GM12878 (cell line): ENCODE measurements at regions not wholly inside any gene's neighbourhood (a gene's known extent, or its start where the extent isn't known, plus 50 kb on each side); places are given as distances from the start of the nearest gene placed in this dataset.

ENCODE experiments used
- ATAC-seq: fragments of 200-7000 bp; cut with Tn5 transposase; 3 replicates; pipeline ENCODE4 v1.9.1; 2020; ENCODE audit warnings: mild to moderate bottlenecking, moderate library complexity
- BruUV-seq: library from RNA; stranded (reverse); fragments of 400-500 nt; replicated peaks from 2 replicates; lab custom pipeline; 2021; lab: Mats Ljungman, UMichigan
- CTCF ChIA-PET: fragments of 300-600 bp; sonication (Branson Sonifier 250); formaldehyde crosslinking; extraction: SDS; loops from one replicate; lab custom pipeline; 2021; ENCODE audit warnings: inconsistent platforms; lab: Yijun Ruan, JAX
- POLR2A ChIA-PET: fragments of 350-600 bp; formaldehyde crosslinking; extraction: SDS; loops from one replicate; lab custom pipeline; 2021; ENCODE audit warnings: inconsistent platforms; lab: Charles Lee
- RAD21 ChIA-PET: fragments of 300-600 bp; sonication (Branson Sonifier 250); formaldehyde crosslinking; loops from one replicate; lab custom pipeline; 2023; ENCODE audit warnings: antibody characterized with exemption; ENCODE audit not compliant: unreplicated experiment; lab: Charles Lee
- SMC1A ChIA-PET: fragments of 300-600 bp; sonication (Branson Sonifier 250); formaldehyde crosslinking; loops from one replicate; lab custom pipeline; 2023; ENCODE audit not compliant: unreplicated experiment, uncharacterized antibody; lab: Charles Lee
- DNase-seq: peaks from one replicate; pipeline ENCODE4 v3.0.0-alpha.2; 2011; ENCODE audit warnings: low read depth, low spot score
- FAIRE-seq: peaks from 3 replicates; lab custom pipeline; 2011; peaks lifted over from hg19 to GRCh38; lab: Jason Lieb, UNC
- H2AFZ ChIP-seq: 2 replicates; pipeline ENCODE4 v1.6.0; 2011; ENCODE audit warnings: low read depth, low read length, control low read depth; ENCODE audit not compliant: control insufficient read depth
- H3K27ac ChIP-seq: 2 replicates; pipeline ENCODE4 v1.5.1; 2011; ENCODE audit warnings: control low read depth; ENCODE audit not compliant: control insufficient read depth, insufficient read depth
- H3K27me3 ChIP-seq, 2 experiments: replicated peaks in 1 of 2; 2 replicates each; pipeline versions ENCODE4 v1.6.0 to v1.6.1; 2011; ENCODE audit warnings: low read length in 1 of 2; ENCODE audit not compliant: control insufficient read depth in 2 of 2, insufficient read depth in 2 of 2
- H3K36me3 ChIP-seq, 2 experiments: 2 replicates each; pipeline ENCODE4 v1.5.1; 2011; ENCODE audit warnings: low read length in 1 of 2; ENCODE audit not compliant: control insufficient read depth in 2 of 2, insufficient read depth in 2 of 2
- H3K4me1 ChIP-seq: 2 replicates; pipeline ENCODE4 v1.6.1; 2011; ENCODE audit warnings: mild to moderate bottlenecking, low read length, moderate library complexity, mixed read lengths; ENCODE audit not compliant: control insufficient read depth, insufficient read depth
- H3K4me2 ChIP-seq: 2 replicates; pipeline ENCODE4 v1.6.0; 2011; ENCODE audit warnings: control low read depth; ENCODE audit not compliant: control insufficient read depth, insufficient read depth
- H3K4me3 ChIP-seq: fragments of 200-600 bp; sonication (generic); 2 replicates; pipeline ENCODE4 v1.5.1; 2016
- H3K79me2 ChIP-seq: 2 replicates; pipeline ENCODE4 v1.6.0; 2011; ENCODE audit warnings: low read length; ENCODE audit not compliant: control insufficient read depth, insufficient read depth
- H3K9ac ChIP-seq: 2 replicates; pipeline ENCODE4 v1.8.0; 2011; ENCODE audit warnings: low read length, control low read depth, mixed read lengths; ENCODE audit not compliant: control insufficient read depth, insufficient read depth
- H3K9me3 ChIP-seq: replicated peaks from 3 replicates; pipeline ENCODE4 v1.5.1; 2011; ENCODE audit warnings: mild to moderate bottlenecking, low read length; ENCODE audit not compliant: control insufficient read depth, insufficient read depth
- H4K20me1 ChIP-seq: 2 replicates; pipeline ENCODE4 v1.6.0; 2011; ENCODE audit not compliant: control insufficient read depth, insufficient read depth
- ASH2L ChIP-seq: fragments of 300-600, 200-600 bp; sonication (generic); IDR thresholded peaks from 2 replicates; pipeline ENCODE4 v1.6.1; 2017; ENCODE audit warnings: low read depth, mild to moderate bottlenecking, borderline replicate concordance
- CHD4 ChIP-seq: fragments of 200-600 bp; sonication (generic); IDR thresholded peaks from 2 replicates; pipeline ENCODE4 v1.6.1; 2016; ENCODE audit warnings: mild to moderate bottlenecking
- HDAC2 ChIP-seq: fragments of 200-600 bp; sonication (generic); IDR thresholded peaks from 2 replicates; pipeline ENCODE4 v1.6.1; 2017
- KAT2A ChIP-seq: conservative IDR thresholded peaks from 2 replicates; pipeline ENCODE4 v1.6.1; 2011; ENCODE audit warnings: low read depth, low read length; ENCODE audit not compliant: control insufficient read depth
- MAX ChIP-seq: IDR thresholded peaks from 2 replicates; pipeline ENCODE4 v1.6.1; 2012; ENCODE audit warnings: low read depth, low read length, improper control_type of control experiment
- PML ChIP-seq: IDR thresholded peaks from 2 replicates; pipeline ENCODE4 v1.6.1; 2012; ENCODE audit warnings: low read length, inconsistent platforms
- POLR2AphosphoS5 ChIP-seq: IDR thresholded peaks from 2 replicates; pipeline ENCODE4 v1.6.1; 2011; ENCODE audit warnings: mild to moderate bottlenecking, low read length, inconsistent platforms
- RELB ChIP-seq: fragments of 450-650 bp; IDR thresholded peaks from 2 replicates; pipeline ENCODE4 v1.6.1; 2017; ENCODE audit warnings: low read depth, mild to moderate bottlenecking, moderate library complexity
- TCF3 ChIP-seq: IDR thresholded peaks from 2 replicates; pipeline ENCODE4 v1.6.1; 2012; ENCODE audit warnings: low read depth, mild to moderate bottlenecking, low read length, borderline replicate concordance; ENCODE audit not compliant: insufficient read depth
- YBX1 ChIP-seq: fragments of 450-650 bp; IDR thresholded peaks from 2 replicates; pipeline ENCODE4 v1.6.1; 2016; ENCODE audit warnings: antibody characterized with exemption
- YY1 ChIP-seq: IDR thresholded peaks from 2 replicates; pipeline ENCODE4 v1.6.1; 2011; ENCODE audit warnings: low read depth, mild to moderate bottlenecking, low read length
- ZBTB40 ChIP-seq: fragments of 450-650 bp; IDR thresholded peaks from 2 replicates; pipeline ENCODE4 v1.6.1; 2016; ENCODE audit warnings: mild to moderate bottlenecking, moderate library complexity, borderline replicate concordance
- ZNF24 ChIP-seq: fragments of 450-650 bp; IDR thresholded peaks from 2 replicates; pipeline ENCODE4 v1.6.1; 2017; ENCODE audit warnings: antibody characterized with exemption, mild to moderate bottlenecking
- WGBS: methylation state at CpG from one replicate; pipeline ENCODE4 v1.1.6; 2016; ENCODE audit warnings: low lambda C conversion rate; ENCODE audit not compliant: insufficient replicate concordance, insufficient coverage; ENCODE audit errors: missing lambda C conversion rate; 5-methylcytosine and 5-hydroxymethylcytosine counted together
- in situ Hi-C: fragments of 300-500 bp; cut with MboI; formaldehyde crosslinking; loops from 9 replicates; pipeline ENCODE4 v1.14.3; 2018; ENCODE audit warnings: mixed read lengths
- intact Hi-C: fragments of 100-400 bp; cut with micrococcal nuclease; formaldehyde crosslinking; loops from one replicate; pipeline ENCODE4 v1.14.2; 2022; ENCODE audit not compliant: unreplicated experiment

- WGBS, result 4% methylated on average over 1 of the region's 1 CpG
- Histone ChIP-seq H3K9me3 (no peaks in the 10 kb centered on the region), H2AFZ (no peak overlapping the region), H3K79me2 (no peaks in the 10 kb centered on the region), H3K4me1 (no peaks in the 10 kb centered on the region), H3K9ac (no peak overlapping the region), H3K27me3 (no peaks in the 10 kb centered on the region), H3K4me3 (no peak overlapping the region), H4K20me1 (no peaks in the 10 kb centered on the region), H3K36me3 (no peaks in the 10 kb centered on the region), H3K27ac (no peak overlapping the region), H3K4me2 (no peak overlapping the region)
- BruUV-seq, result no TSS peak
- ATAC-seq, result no peak
- SMC1A ChIA-PET, result no interaction called here
- RAD21 ChIA-PET, result no interaction called here
- no peak for DNase-seq
- POLR2A ChIA-PET, result no interaction called here
- intact Hi-C loops, result no loop called here
- no peak for FAIRE-seq
- in situ Hi-C loops, result no loop called here
- CTCF ChIA-PET, result no interaction called here
- no peak for TF ChIP-seq YBX1
These were observed 616.3 kb downstream of the UTRN start for GRCh38 chr6:144901412-144901811.

- intact Hi-C loops, result no loop called here
- TF ChIP-seq MAX, result no peak
- TF ChIP-seq CHD4, result no peak
- TF ChIP-seq RELB, result no peak
- TF ChIP-seq POLR2AphosphoS5, result no peak
- TF ChIP-seq ASH2L, result no peak
- TF ChIP-seq HDAC2, result no peak
- no peak for TF ChIP-seq ZBTB40
- no peak for TF ChIP-seq ZNF24
- no peak for TF ChIP-seq TCF3
- no peak for TF ChIP-seq YY1
- no peak for TF ChIP-seq PML
- TF ChIP-seq KAT2A, result no peak
These were observed 622.9 kb downstream of the UTRN start for GRCh38 chr6:144908004-144908403.

More at GRCh38 chr6:144908004-144908403, 622.9 kb downstream of the UTRN start:
- CTCF ChIA-PET, result no interaction called here
- no peak for DNase-seq
- H3K27me3 ChIP-seq, result no peaks in the 10 kb centered on the region
- H2AFZ ChIP-seq, result no peak overlapping the region
- no TSS peak for BruUV-seq
- H3K4me2 ChIP-seq, result no peak overlapping the region
- no peak overlapping the region for H3K27ac ChIP-seq
- FAIRE-seq, result no peak
- RAD21 ChIA-PET, result no interaction called here
- no peaks in the 10 kb centered on the region for H3K36me3 ChIP-seq
- H4K20me1 ChIP-seq, result no peaks in the 10 kb centered on the region
- in situ Hi-C loops, result no loop called here
- SMC1A ChIA-PET, result no interaction called here
- POLR2A ChIA-PET, result no interaction called here
- no peaks in the 10 kb centered on the region for H3K4me1 ChIP-seq
- no peaks in the 10 kb centered on the region for H3K79me2 ChIP-seq
- no peak overlapping the region for H3K9ac ChIP-seq
- WGBS, result 80% methylated on average over 1 of the region's 1 CpG
- no peak overlapping the region for H3K4me3 ChIP-seq
- ATAC-seq, result no peak
- no peaks in the 10 kb centered on the region for H3K9me3 ChIP-seq
